Adrenal gland (tissue), 9 donors: ENCODE measurements at regions not wholly inside any gene's neighbourhood (a gene's known extent, or its start where the extent isn't known, plus 50 kb on each side); places are given as distances from the start of the nearest gene placed in this dataset.

Experiments
- DNase-seq, 7 donors: peaks; one replicate each; pipeline ENCODE4 v3.0.0-alpha.2; 2019 to 2020
- H3K27ac ChIP-seq, 5 donors: fragments of 200-600 bp; sonication (generic) in 4 of 5; 1 replicate in 3 of 5; 2 replicates in 2 of 5; pipeline versions ENCODE4 v1.5.1 to v1.8.0; 2016 to 2020; ENCODE audit warnings: mild to moderate bottlenecking in 1 of 5
- H3K27me3 ChIP-seq: fragments of 200-600 bp; 2 replicates; pipeline ENCODE4 v1.8.0; 2021
- H3K36me3 ChIP-seq, 2 donors: fragments of 200-600 bp; replicated peaks in 1 of 2; 1 replicate in 1 of 2; 2 replicates in 1 of 2; pipeline versions ENCODE4 v1.5.1 to v1.8.0; 2018 to 2022
- H3K4me1 ChIP-seq, 2 donors: fragments of 200-600 bp; replicated peaks in 1 of 2; 1 replicate in 1 of 2; 2 replicates in 1 of 2; pipeline versions ENCODE4 v1.5.1 to v1.8.0; 2018 to 2021
- H3K4me3 ChIP-seq, 4 donors: fragments of 200-600 bp; sonication (generic) in 3 of 4; one replicate each; pipeline ENCODE4 v1.5.1; 2016 to 2018
- H3K9me3 ChIP-seq, 3 donors: fragments of 200-600 bp; sonication (generic) in 1 of 3; replicated peaks in 1 of 3; 1 replicate in 2 of 3; 2 replicates in 1 of 3; pipeline versions ENCODE4 v1.5.1 to v1.8.0; 2016 to 2021
- CTCF ChIP-seq, 6 experiments: fragments of 450-650 bp in 4 of 6; fragments of 200-600 bp in 2 of 6; sonication (generic) in 1 of 6; IDR thresholded peaks; 1 replicate in 5 of 6; 2 replicates in 1 of 6; pipeline versions ENCODE4 v1.5.1 to v1.8.0; 2016 to 2021; ENCODE audit warnings: antibody characterized with exemption in 6 of 6, mild to moderate bottlenecking in 2 of 6, moderate library complexity in 1 of 6
- POLR2A ChIP-seq, 2 donors: fragments of 450-650 bp; IDR thresholded peaks; one replicate each; pipeline ENCODE4 v1.6.1; 2017; ENCODE audit warnings: antibody characterized with exemption in 2 of 2, mild to moderate bottlenecking in 2 of 2, moderate library complexity in 1 of 2
- WGBS, 4 donors: extraction: QIAGEN DNeasy Blood & Tissue Kit in 2 of 4; methylation state at CpG; one replicate each; pipeline versions ENCODE4 v1.1.5 to v1.1.7; 2013 to 2017; 5-methylcytosine and 5-hydroxymethylcytosine counted together
- intact Hi-C, 2 donors: fragments of 100-400 bp; cut with DNase I; formaldehyde crosslinking; loops; one replicate each; pipeline versions ENCODE4 v1.14.1 to v1.15.0; 2022 to 2023
- donor health status: healthy with polysubstance abuse.
- donor health status: Bipolar disorder and iron deficiency.
- donor health status: DM: yes; HTN: yes; CAD: no.
- donor health status: DM: no; HTN: no; CAD: no.
- donor health status: DM: no; HTN: no; CAD: no.

GRCh38 chr2:18915227-18915626 is 325.9 kb upstream of the NT5C1B start:
- 52 to 82% (median 66%) methylated on average over 1 of the region's 1 CpG for WGBS, 4 donors

GRCh38 chr2:18913512-18913911 is 324.1 kb upstream of the NT5C1B start:
- 93 to 98% (median 95%) methylated on average over 3 of the region's 3 CpGs for WGBS, 4 donors
- Histone ChIP-seq H3K4me1 (no peaks in the 10 kb centered on the region), H3K27ac (no peak overlapping the region), H3K9me3 (no peaks in the 10 kb centered on the region), H3K4me3 (no peak overlapping the region), H3K27me3 (no peaks in the 10 kb centered on the region), H3K36me3 (no peaks in the 10 kb centered on the region)
- TF ChIP-seq POLR2A (IDR thresholded peaks at IDR 0.05) = no peak
- intact Hi-C loops = no loop called here
- no peak for DNase-seq

More at GRCh38 chr2:18915227-18915626, 325.9 kb upstream of the NT5C1B start:
- Histone ChIP-seq H3K36me3 (no peaks in the 10 kb centered on the region), H3K27me3 (no peaks in the 10 kb centered on the region), H3K4me1 (no peaks in the 10 kb centered on the region), H3K27ac (no peak overlapping the region), H3K9me3 (no peaks in the 10 kb centered on the region), H3K4me3 (no peak overlapping the region)
- intact Hi-C loops = no loop called here
- no peak for DNase-seq
- TF ChIP-seq CTCF (IDR thresholded peaks at IDR 0.05) = no peak
- no peak for TF ChIP-seq POLR2A (IDR thresholded peaks at IDR 0.05)

- TF ChIP-seq CTCF (IDR thresholded peaks at IDR 0.05) = no peak
- TF ChIP-seq POLR2A (IDR thresholded peaks at IDR 0.05) = no peak
- Histone ChIP-seq H3K4me3 (no peak overlapping the region), H3K36me3 (no peaks in the 10 kb centered on the region), H3K27ac (no peak overlapping the region), H3K27me3 (no peaks in the 10 kb centered on the region), H3K4me1 (no peaks in the 10 kb centered on the region), H3K9me3 (no peaks in the 10 kb centered on the region)
- no peak for DNase-seq
- intact Hi-C loops = no loop called here
- 42 to 63% (median 59%) methylated on average over 8 of the region's 8 CpGs for WGBS, 4 donors
These were observed 323.0 kb upstream of the NT5C1B start for GRCh38 chr2:18912225-18912888.

GRCh38 chr2:18911416-18911815 is 322.0 kb upstream of the NT5C1B start:
- DNase-seq = no peak
- no peaks in the 10 kb centered on the region for H3K36me3 ChIP-seq
- TF ChIP-seq CTCF (IDR thresholded peaks at IDR 0.05) (no peak), POLR2A (IDR thresholded peaks at IDR 0.05) (no peak)
- no peaks in the 10 kb centered on the region for H3K4me1 ChIP-seq
- H3K4me3 ChIP-seq = no peak overlapping the region
- no peaks in the 10 kb centered on the region for H3K9me3 ChIP-seq
- intact Hi-C loops = no loop called here
- H3K27ac ChIP-seq = no peak overlapping the region
- H3K27me3 ChIP-seq = no peaks in the 10 kb centered on the region
- WGBS, 4 donors = 93 to 97% (median 95%) methylated on average over 7 of the region's 7 CpGs

- TF ChIP-seq POLR2A (IDR thresholded peaks at IDR 0.05) (no peak), CTCF (IDR thresholded peaks at IDR 0.05) (no peak)
- Histone ChIP-seq H3K27ac (no peak overlapping the region), H3K4me1 (no peaks in the 10 kb centered on the region), H3K36me3 (no peaks in the 10 kb centered on the region), H3K27me3 (no peaks in the 10 kb centered on the region), H3K4me3 (no peak overlapping the region), H3K9me3 (no peaks in the 10 kb centered on the region)
- no peak for DNase-seq
- WGBS, 4 donors = 62 to 74% (median 67%) methylated on average over 4 of the region's 4 CpGs
- intact Hi-C loops = no loop called here
These were observed 321.5 kb upstream of the NT5C1B start for GRCh38 chr2:18910843-18911242.
